GM18907 (cell line): ENCODE measurements at regions not wholly inside any gene's neighbourhood (a gene's known extent, or its start where the extent isn't known, plus 50 kb on each side); places are given as distances from the start of the nearest gene placed in this dataset.
"Not testable (repeated sequence)": the region's sequence is repeated elsewhere in the genome, so short reads cannot be mapped to it uniquely, and the experiment has no call there.

ENCODE experiments used
- ATAC-seq: cut with Tn5 transposase; IDR thresholded peaks from one replicate; pipeline ENCODE4 v1.9.1; 2021; ENCODE audit warnings: mild to moderate bottlenecking, moderate library complexity; ENCODE audit not compliant: unreplicated experiment

GRCh38 chr20:7744411-7744810 is 195.8 kb downstream of the HAO1 start:
- no peak for ATAC-seq

GRCh38 chr20:7748624-7749023 is 191.6 kb downstream of the HAO1 start:
- ATAC-seq: no peak

- no peak for ATAC-seq
Measured at GRCh38 chr20:7754102-7754501, 186.2 kb downstream of the HAO1 start.

- no peak for ATAC-seq
Measured at GRCh38 chr20:7758406-7758805, 181.9 kb downstream of the HAO1 start.

- no peak for ATAC-seq
Measured at GRCh38 chr20:7760247-7761031, 179.8 kb downstream of the HAO1 start.

- peak; percentile 97 for ATAC-seq
Measured at GRCh38 chr20:7765221-7765620, 175.0 kb downstream of the HAO1 start.

- ATAC-seq: no peak
Measured at GRCh38 chr20:7770046-7770445, 170.2 kb downstream of the HAO1 start.

- ATAC-seq: peak; percentile 99
Measured at GRCh38 chr20:7770578-7770977, 169.7 kb downstream of the HAO1 start.

GRCh38 chr20:7772371-7772770 is 167.9 kb downstream of the HAO1 start:
- no peak for ATAC-seq

- ATAC-seq: no peak
Measured at GRCh38 chr20:7773511-7773910, 166.7 kb downstream of the HAO1 start.

GRCh38 chr20:7775072-7775471 is 165.2 kb downstream of the HAO1 start:
- no peak for ATAC-seq

GRCh38 chr20:7776148-7776547 is 164.1 kb downstream of the HAO1 start:
- ATAC-seq: no peak

GRCh38 chr20:7790189-7790588 is 150.1 kb downstream of the HAO1 start:
- no peak for ATAC-seq

GRCh38 chr20:7792150-7792869 is 147.9 kb downstream of the HAO1 start:
- ATAC-seq: no peak

GRCh38 chr20:7798176-7798575 is 142.1 kb downstream of the HAO1 start:
- ATAC-seq: no peak

GRCh38 chr20:7799862-7800261 is 140.4 kb downstream of the HAO1 start:
- no peak for ATAC-seq

- ATAC-seq: not testable (repeated sequence)
Measured at GRCh38 chr20:7803411-7804151, 136.7 kb downstream of the HAO1 start.

GRCh38 chr20:7806831-7807230 is 133.4 kb downstream of the HAO1 start:
- no peak for ATAC-seq

GRCh38 chr20:7817286-7817685 is 123.0 kb downstream of the HAO1 start:
- no peak for ATAC-seq

- ATAC-seq: no peak
Measured at GRCh38 chr20:7818477-7818876, 121.8 kb downstream of the HAO1 start.

GRCh38 chr20:7820897-7821296 is 119.4 kb downstream of the HAO1 start:
- no peak for ATAC-seq

GRCh38 chr20:7822772-7823171 is 117.5 kb downstream of the HAO1 start:
- ATAC-seq: no peak
